ENCODE measurements at regions not wholly inside any gene's neighbourhood (a gene's known extent, or its start where the extent isn't known, plus 50 kb on each side); places are given as distances from the start of the nearest gene placed in this dataset.
A peak's percentile ranks its signal among the peaks of the same experiment; 100 is the strongest.

DNA sequence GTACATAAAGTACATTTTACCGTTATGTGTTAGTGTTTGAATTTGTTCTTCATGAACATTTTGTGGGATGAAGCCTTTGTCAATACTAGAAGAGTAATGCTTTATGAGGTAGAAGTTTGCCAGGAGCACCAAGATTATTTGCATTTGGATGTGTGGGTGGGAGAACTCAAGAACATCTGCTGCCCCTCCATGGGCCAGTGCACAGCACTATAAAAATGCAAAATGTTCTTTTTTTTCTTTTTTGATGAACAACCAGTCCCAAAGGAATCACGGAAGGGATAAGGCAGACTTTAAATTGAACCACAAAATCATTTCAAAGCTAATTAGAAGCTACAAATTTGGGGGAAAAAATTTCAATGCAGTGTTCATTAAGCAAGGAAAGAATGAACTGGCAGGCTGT lies 300.3 kb upstream of the NWD2 start:
- in situ Hi-C loops (cut with HindIII; ENCODE audit: low pct_unique_long_range_greater_than_20kb, low sequenced_read_pairs), result no loop called here
- DNase-seq (ENCODE audit: low read depth, low spot score), result no peak

DNA sequence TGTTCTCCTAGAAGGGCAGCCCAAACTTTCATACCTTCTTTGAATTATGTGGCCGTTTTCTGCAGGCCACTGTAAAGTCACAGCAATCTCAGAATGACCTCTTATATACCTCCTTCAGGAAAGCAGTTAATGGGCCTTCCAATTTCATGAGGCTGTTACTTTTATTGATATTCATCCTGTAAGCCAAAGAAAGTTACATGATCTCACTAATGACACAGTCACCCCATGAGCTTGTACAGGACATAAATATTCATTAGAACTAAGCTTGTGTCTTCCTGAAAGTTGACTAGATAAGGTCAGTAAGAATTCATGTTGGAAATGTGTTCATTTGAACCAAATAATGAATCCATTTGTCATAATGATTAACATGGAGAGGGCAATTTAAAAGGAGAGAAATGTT lies 283.1 kb upstream of the NWD2 start:
- in situ Hi-C loops (cut with HindIII; ENCODE audit: low pct_unique_long_range_greater_than_20kb, low sequenced_read_pairs), result no loop called here

DNA sequence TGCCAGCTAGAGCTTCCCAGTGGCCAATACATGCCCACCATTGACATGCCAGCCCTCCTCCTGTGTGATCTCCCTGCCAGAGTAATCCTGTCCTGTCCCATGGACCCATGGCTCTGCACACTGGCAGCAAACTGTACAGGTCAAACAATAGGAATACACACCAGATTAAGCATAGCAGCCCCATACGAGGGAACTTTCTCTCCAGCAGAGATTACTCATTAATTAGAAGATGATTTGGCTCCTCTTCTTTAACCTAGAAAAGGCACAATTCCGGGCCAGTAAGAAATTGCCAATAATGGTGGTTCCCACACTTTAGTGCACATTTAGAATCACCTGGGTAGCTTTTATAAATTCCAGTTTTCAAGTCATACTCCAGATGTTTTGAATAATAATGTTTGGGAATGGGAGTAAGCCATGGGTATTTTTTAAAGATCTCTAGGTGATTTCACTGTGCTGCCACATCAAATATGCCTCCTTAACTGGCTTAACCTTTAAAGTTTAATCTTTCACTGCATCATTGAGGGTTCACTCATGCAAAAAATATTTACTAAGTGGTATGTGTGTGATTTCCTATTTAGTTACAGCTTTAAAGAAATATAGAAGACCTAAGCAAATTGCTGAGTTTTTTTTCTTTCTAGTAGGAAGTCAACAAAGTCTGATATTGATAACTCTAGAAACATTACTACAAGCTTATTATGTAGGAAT lies 277.6 kb upstream of the NWD2 start:
- DNase-seq (ENCODE audit: low read depth, low spot score), result no peak
- in situ Hi-C loops (cut with HindIII; ENCODE audit: low pct_unique_long_range_greater_than_20kb, low sequenced_read_pairs), result no loop called here

More for the DNA sequence above, 283.1 kb upstream of the NWD2 start:
- no peak for DNase-seq (ENCODE audit: low read depth, low spot score)

DNA sequence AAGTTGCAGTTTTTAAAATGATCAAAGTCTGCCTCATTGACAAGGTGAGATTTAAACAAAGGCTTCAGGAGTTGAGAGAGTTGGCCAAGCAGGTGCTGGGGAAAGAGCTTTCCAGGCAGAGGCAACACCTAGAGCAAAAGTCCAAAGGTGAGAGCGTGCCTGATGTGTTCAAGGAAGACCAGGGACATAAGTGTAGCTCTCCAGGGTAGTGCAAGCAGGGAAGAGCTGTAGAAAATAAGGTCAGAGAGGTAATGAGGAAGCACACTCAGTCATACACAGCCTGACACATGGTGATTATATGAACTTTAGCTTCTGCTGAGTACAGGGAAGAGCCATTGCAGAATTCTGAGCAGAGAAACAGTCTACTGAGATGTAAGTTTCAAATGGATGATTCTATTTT lies 265.0 kb upstream of the NWD2 start:
- no peak for DNase-seq (ENCODE audit: low read depth, low spot score)
- in situ Hi-C loops (cut with HindIII; ENCODE audit: low pct_unique_long_range_greater_than_20kb, low sequenced_read_pairs), result no loop called here

DNA sequence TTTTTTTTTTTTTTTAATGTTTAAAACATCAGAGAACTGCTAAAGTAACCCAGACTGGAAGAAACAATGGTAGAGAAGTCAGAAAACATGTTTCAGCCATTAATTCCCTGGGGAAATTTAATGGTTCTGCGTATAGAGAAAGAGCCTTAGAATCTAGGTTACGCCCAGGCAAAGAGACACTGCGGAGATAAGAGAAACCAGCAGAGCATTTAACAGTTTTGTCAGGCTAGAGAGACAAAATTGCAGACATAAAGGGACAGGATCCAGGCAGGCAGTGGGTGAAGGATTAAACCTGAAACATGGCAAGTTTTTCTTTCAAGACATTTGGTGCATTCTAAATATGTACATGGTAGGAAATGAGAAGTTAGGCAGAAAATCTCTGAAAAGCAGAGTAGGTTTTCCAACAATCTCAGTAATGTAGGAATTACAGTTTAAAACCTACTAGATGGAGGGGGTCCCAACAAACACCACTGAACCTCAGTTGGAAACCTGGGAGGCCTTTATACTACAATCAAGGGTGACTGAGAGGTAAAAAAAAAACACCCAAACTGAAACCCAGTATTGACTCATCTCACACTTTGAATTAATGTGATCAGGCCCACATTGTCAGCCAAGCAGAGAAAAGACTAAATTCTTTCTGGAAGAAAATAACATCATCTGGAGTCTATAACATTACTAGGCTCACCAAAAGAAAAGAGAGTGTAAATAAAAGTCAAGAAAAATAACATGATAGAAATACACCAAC lies 254.2 kb upstream of the NWD2 start:
- no peak for DNase-seq (ENCODE audit: low read depth, low spot score)

DNA sequence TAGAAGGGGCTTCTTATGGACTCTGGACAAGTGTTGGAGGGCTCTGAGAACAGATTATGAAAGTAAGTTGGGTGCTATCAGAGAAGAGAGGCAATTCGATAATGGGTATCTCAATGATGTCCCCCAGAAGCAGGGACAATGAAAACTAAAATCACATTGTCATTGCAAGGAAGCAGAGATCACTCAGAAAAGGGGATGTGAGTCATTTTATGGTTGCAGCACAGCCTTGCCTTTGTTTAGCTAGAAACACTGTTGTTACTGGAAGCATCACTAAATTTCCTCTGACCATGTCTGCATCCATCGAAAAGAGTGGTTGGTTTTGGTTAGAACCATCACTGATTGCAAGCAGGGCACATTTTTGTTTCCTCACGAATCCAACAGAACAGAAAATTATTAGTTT lies 246.8 kb upstream of the NWD2 start:
- in situ Hi-C loops (cut with HindIII; ENCODE audit: low pct_unique_long_range_greater_than_20kb, low sequenced_read_pairs), result no loop called here
- DNase-seq (ENCODE audit: low read depth, low spot score), result peak; percentile 13

More for the DNA sequence above, 254.2 kb upstream of the NWD2 start:
- in situ Hi-C loops (cut with HindIII; ENCODE audit: low pct_unique_long_range_greater_than_20kb, low sequenced_read_pairs), result no loop called here

DNA sequence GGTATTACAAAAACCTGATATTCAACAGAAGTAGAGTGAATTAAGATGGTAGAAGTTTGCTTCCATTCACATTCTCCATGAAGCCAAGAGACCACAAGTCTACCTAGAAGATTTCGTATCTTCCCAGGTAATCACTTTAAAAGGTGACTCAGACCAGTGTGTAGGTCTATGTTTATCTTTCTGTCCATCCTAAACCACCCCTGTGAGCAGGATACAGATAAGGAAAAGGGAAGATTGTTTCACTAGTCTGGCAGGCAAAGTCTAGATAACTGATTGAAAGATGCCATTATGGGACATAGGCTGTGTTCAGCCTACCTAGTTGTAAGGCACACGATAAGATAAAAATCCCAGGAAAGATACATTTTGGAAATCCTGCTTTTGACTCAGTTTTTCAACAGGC lies 244.3 kb upstream of the NWD2 start:
- DNase-seq (ENCODE audit: low read depth, low spot score), result no peak
- in situ Hi-C loops (cut with HindIII; ENCODE audit: low pct_unique_long_range_greater_than_20kb, low sequenced_read_pairs), result no loop called here

DNA sequence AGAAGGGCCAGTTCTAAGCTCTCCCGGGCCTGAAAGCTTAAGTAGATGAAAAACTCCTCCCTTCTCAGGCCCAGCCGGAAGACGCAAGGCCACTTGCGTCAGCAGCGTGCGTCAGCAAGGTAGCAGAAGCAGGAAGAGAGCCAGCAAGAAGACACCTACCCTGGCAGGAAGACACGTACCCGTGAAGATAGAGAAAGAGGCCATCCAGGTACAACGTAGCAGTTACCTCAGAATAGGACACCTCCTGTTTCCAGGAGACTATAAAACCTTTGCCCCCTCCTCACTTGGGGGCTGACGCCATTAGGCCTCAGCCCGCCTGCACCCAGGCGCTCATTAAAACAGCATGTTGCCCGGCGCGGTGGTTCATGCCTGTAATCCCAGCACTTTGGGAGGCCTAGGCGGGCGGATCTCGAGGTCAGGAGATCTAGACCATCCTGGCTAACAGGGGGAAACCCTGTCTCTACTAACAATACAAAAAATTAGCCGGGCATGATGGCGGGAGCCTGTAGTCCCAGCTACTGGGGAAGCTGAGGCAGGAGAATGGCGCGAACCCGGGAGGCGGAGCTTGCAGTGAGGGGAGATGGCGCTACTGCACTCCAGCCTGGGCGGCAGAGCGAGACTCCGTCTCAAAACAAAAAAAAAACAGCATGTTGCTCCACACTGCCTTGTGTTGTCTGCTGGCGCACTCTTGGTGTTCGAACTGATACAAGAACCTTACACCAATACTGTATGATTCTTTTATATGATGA lies 242.7 kb upstream of the NWD2 start:
- in situ Hi-C loops (cut with HindIII; ENCODE audit: low pct_unique_long_range_greater_than_20kb, low sequenced_read_pairs), result no loop called here
- DNase-seq (ENCODE audit: low read depth, low spot score), result peak; percentile 91

DNA sequence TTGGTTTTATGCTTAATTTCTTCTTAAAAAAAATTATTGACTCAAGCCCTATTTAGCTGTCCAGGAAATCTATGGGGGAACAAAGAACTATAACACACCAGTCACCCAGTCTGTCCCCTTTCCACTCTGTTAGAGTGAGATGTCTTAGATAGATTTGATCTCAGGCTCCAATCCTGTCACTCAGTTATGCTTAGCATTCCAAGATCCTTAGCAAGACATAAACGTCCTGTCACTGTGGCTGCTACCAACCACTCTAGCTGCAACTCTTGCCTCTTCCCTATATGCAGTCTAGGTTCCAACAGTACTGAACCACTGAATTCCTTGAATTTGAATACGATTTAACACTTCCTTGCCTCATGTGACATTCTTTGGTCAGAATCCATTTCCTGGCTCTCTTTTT lies 241.9 kb upstream of the NWD2 start:
- in situ Hi-C loops (cut with HindIII; ENCODE audit: low pct_unique_long_range_greater_than_20kb, low sequenced_read_pairs), result no loop called here
- peak; percentile 34 for DNase-seq (ENCODE audit: low read depth, low spot score)

DNA sequence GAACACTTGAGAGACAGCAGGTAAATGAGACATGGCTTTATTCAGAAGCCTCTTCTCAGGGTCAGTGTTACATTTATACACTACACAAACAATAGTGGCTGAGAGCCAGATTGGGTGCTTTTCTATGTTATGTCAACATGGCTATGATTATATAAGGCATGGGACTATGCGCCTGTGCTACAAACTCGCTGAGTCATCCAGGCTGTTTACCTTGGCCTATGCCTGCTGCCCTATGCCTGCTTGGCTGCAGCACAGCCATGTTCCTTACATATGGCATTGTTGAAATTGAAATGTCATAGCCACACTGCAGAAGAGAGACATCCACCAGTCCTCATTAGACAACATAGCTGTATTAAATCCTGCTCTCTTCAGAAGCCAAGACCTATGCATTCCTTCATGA lies 236.3 kb upstream of the NWD2 start:
- DNase-seq (ENCODE audit: low read depth, low spot score), result peak; percentile 15
- in situ Hi-C loops (cut with HindIII; ENCODE audit: low pct_unique_long_range_greater_than_20kb, low sequenced_read_pairs), result no loop called here

DNA sequence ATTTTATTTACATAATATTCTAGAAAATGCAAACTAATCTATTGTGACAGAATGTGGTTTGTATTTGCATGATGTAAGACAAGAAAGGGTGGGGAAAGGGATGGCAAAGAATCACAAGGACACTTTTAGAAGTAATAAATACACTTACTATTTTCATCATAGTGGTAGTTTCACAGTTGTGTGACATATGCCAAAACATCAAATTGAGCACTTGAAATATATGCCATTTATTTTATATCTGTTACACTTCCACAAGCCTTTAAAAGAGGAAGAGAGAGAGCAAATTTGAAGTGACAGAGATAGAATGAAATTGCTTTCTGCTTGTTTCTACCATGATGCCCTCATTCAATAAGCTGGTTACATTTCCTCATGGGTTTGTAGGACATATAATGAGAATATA lies 230.0 kb upstream of the NWD2 start:
- no peak for DNase-seq (ENCODE audit: low read depth, low spot score)
- in situ Hi-C loops (cut with HindIII; ENCODE audit: low pct_unique_long_range_greater_than_20kb, low sequenced_read_pairs), result no loop called here

DNA sequence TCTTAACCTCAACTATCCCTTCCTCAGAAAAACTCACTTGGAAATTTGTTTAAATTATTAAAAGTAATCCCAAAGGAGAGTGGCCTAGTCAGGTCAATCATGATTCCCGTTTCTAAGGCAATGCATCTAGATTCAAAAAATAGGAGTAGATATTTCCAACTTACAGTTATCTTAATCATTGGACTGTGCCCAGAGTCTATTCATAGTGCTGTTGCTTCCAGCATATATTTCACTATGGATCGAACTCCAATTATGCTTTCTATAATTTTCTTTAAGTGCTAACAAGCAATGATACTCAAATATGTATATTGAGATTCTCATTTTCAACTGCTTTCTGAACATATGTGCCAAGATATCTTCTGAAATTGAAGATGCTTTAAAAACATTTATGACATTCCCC lies 229.2 kb upstream of the NWD2 start:
- no peak for DNase-seq (ENCODE audit: low read depth, low spot score)
- in situ Hi-C loops (cut with HindIII; ENCODE audit: low pct_unique_long_range_greater_than_20kb, low sequenced_read_pairs), result no loop called here

DNA sequence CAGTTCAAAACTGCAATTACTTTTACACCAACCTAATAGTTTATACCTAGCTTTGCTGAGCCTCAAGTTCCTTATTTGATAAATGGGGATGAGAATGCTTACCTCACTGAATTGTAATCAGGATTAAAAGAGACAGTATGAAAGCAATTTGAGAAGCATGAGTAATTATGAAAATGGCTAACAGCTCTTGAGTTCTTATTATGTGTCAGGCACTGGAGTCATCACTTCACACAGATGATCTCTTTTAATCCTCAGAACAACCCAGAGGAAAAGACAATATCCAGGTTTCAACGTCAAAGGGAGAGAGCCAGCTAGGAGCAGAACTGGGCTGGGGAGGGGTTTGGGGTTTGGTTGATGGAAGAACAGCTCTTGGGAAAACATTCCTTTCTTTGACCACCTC lies 221.0 kb upstream of the NWD2 start:
- DNase-seq (ENCODE audit: low read depth, low spot score), result no peak
- in situ Hi-C loops (cut with HindIII; ENCODE audit: low pct_unique_long_range_greater_than_20kb, low sequenced_read_pairs), result no loop called here

DNA sequence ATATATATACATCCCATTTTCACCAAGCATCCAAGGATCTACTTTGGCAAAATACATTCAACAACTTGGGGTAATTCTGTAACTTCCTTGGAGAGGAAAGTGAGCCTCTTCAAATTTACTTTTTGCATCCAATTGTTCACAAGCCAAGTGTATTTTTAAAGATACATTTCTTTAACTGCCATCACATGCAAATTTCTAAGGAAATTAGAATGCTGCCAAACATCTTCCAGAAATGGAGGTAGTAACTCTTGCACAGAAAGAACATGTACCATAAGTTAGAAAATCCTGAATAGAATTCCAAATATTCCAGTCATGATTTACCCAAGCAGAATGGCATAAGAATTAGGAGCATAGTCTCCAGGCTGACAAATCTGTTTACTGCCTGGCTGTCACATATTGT lies 220.5 kb upstream of the NWD2 start:
- no peak for DNase-seq (ENCODE audit: low read depth, low spot score)
- in situ Hi-C loops (cut with HindIII; ENCODE audit: low pct_unique_long_range_greater_than_20kb, low sequenced_read_pairs), result no loop called here

DNA sequence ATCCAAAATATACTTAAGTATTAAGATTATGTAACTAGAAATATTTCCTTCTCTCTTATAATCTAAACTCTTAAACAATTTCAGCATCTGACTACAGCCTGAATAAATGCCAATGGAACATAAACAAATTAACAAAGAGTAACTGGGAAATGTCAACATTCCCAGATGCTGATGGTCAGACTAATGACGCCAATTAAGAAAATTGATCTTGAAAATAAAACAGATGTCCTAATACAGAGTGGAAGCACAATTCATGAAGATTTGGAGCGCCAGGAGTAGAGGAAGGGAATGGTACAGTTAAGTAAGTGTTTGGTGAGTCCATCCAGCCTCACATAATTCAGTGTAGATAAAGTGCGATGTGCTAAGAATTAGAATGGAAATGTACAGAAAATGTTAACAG lies 203.7 kb upstream of the NWD2 start:
- DNase-seq (ENCODE audit: low read depth, low spot score), result no peak
- in situ Hi-C loops (cut with HindIII; ENCODE audit: low pct_unique_long_range_greater_than_20kb, low sequenced_read_pairs), result no loop called here

DNA sequence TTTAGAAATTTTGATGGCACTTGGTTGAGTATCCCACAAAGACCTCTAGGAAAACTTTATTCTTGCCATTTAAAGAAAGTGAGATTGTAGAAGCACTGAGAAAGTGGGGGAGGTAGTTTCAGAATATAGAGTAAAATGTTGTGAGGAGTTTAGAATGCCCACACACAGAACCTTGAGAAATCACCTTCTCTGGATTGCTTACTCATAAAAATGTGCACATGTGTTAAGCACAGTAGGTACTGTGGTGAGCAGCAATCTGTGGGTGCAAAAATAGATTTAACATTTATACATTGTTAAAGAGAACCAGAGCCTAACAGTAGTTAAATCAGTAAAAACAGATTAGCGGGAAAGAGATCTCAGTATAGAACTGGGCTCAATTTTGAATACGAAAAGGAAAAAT lies 201.2 kb upstream of the NWD2 start:
- DNase-seq (ENCODE audit: low read depth, low spot score), result no peak
- in situ Hi-C loops (cut with HindIII; ENCODE audit: low pct_unique_long_range_greater_than_20kb, low sequenced_read_pairs), result no loop called here

DNA sequence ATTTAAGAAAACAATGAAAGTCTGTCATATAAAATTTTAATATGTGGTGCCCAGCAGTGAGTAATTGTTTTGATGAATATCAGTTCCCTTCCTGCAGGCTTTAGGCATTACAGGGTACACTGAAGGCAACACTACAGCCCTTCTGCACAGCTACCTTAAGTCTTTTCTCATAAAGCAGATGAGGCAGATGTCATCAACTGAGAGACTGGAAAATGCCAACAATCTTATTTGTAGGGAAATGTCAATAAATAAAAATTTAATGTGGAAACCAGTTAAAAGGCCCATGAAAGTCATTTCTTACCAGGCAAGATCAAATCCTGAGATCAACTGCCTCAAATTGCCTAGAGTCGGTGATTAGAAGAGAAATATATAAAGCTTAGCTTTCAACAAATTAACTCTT lies 193.4 kb upstream of the NWD2 start:
- in situ Hi-C loops (cut with HindIII; ENCODE audit: low pct_unique_long_range_greater_than_20kb, low sequenced_read_pairs), result no loop called here
- DNase-seq (ENCODE audit: low read depth, low spot score), result no peak

DNA sequence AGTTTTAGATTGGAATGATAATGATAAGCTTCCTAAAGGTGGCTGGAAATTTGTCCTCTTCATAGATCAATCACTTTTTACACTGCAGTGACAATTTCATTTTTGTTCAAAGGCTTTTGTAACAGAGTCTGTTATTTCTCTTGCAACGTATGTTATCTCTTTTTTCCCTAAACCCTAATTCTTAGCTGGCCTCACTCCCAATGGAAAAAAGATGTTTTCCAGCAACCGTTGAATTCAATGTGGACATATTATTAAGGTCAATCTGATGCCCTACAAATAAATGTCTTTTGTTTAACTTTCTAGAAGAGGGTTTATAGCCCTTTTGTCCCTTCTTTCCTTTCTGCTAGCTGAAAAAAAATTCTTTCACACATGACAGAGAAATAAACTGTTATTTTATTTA lies 192.7 kb upstream of the NWD2 start:
- in situ Hi-C loops (cut with HindIII; ENCODE audit: low pct_unique_long_range_greater_than_20kb, low sequenced_read_pairs), result no loop called here
- DNase-seq (ENCODE audit: low read depth, low spot score), result no peak

All from SK-MEL-5 (cell line).